HCT116 (cell line): ENCODE measurements at regions not wholly inside any gene's neighbourhood (a gene's known extent, or its start where the extent isn't known, plus 50 kb on each side); places are given as distances from the start of the nearest gene placed in this dataset.

ENCODE experiments used
- CBX3 ChIP-seq: IDR thresholded peaks from 2 replicates; pipeline ENCODE4 v1.6.1; 2012; ENCODE audit warnings: low read depth
- CTCF ChIP-seq, 3 experiments: fragments of 200-600 bp in 1 of 3; sonication (generic) in 1 of 3; IDR thresholded peaks in 2 of 3; conservative IDR thresholded peaks in 1 of 3; 2 replicates each; pipeline ENCODE4 v1.5.1; 2012 to 2017; ENCODE audit warnings: low read depth in 2 of 3, low read length in 2 of 3, antibody characterized with exemption in 1 of 3, borderline replicate concordance in 1 of 3, control low read depth in 1 of 3, mild to moderate bottlenecking in 1 of 3, mixed read lengths in 1 of 3, mixed run types in 1 of 3, moderate library complexity in 1 of 3; ENCODE audit not compliant: insufficient read depth in 1 of 3
- ELF1 ChIP-seq: IDR thresholded peaks from 2 replicates; pipeline ENCODE4 v1.6.1; 2012; ENCODE audit warnings: low read depth, borderline replicate concordance
- POLR2A ChIP-seq: IDR thresholded peaks from 2 replicates; pipeline ENCODE4 v1.7.0; 2011; ENCODE audit warnings: borderline replicate concordance; ENCODE audit not compliant: insufficient read depth, insufficient read length; ENCODE audit errors: extremely low read depth
- POLR2AphosphoS5 ChIP-seq: IDR thresholded peaks from 2 replicates; pipeline ENCODE4 v1.6.1; 2011; ENCODE audit warnings: mild to moderate bottlenecking, low read depth, low read length, moderate library complexity
- RAD21 ChIP-seq: IDR thresholded peaks from 2 replicates; pipeline ENCODE4 v1.6.1; 2012; ENCODE audit warnings: low read depth, mild to moderate bottlenecking
- REST ChIP-seq: IDR thresholded peaks from 2 replicates; pipeline ENCODE4 v1.6.1; 2012; ENCODE audit warnings: low read depth
- SIN3A ChIP-seq: IDR thresholded peaks from 2 replicates; pipeline ENCODE4 v1.6.1; 2012; ENCODE audit warnings: low read depth
- SP1 ChIP-seq: IDR thresholded peaks from 2 replicates; pipeline ENCODE4 v1.6.1; 2012; ENCODE audit warnings: low read depth
- ZNF274 ChIP-seq: fragments of 200-500 bp; sonication (Bioruptor generic); IDR thresholded peaks from 2 replicates; pipeline ENCODE4 v1.6.1; 2014; ENCODE audit warnings: mild to moderate bottlenecking, low read depth, low read length, inconsistent platforms

- TF ChIP-seq POLR2A (no peak), CTCF (IDR thresholded peaks at IDR 0.05 in 2 of 3, conservative IDR thresholded peaks at IDR 0.05 in 1 of 3; ENCODE audit: borderline replicate concordance in 1 of 3, insufficient read depth in 1 of 3, low read depth in 2 of 3, low read length in 2 of 3) (no peak), RAD21 (no peak), SIN3A (no peak), POLR2AphosphoS5 (no peak), REST (no peak), CBX3 (no peak), SP1 (no peak), ELF1 (no peak), ZNF274 (no peak)
Measured at GRCh38 chr15:95880630-95881029, 449.9 kb upstream of the NR2F2 start.
